Adrenal gland (tissue), 9 donors: ENCODE measurements at regions not wholly inside any gene's neighbourhood (a gene's known extent, or its start where the extent isn't known, plus 50 kb on each side); places are given as distances from the start of the nearest gene placed in this dataset.

Experiments
- DNase-seq, 7 donors: peaks; one replicate each; pipeline ENCODE4 v3.0.0-alpha.2; 2019 to 2020
- H3K27ac ChIP-seq, 5 donors: fragments of 200-600 bp; sonication (generic) in 4 of 5; 1 replicate in 3 of 5; 2 replicates in 2 of 5; pipeline versions ENCODE4 v1.5.1 to v1.8.0; 2016 to 2020; ENCODE audit warnings: mild to moderate bottlenecking in 1 of 5
- H3K27me3 ChIP-seq: fragments of 200-600 bp; 2 replicates; pipeline ENCODE4 v1.8.0; 2021
- H3K36me3 ChIP-seq, 2 donors: fragments of 200-600 bp; replicated peaks in 1 of 2; 1 replicate in 1 of 2; 2 replicates in 1 of 2; pipeline versions ENCODE4 v1.5.1 to v1.8.0; 2018 to 2022
- H3K4me1 ChIP-seq, 2 donors: fragments of 200-600 bp; replicated peaks in 1 of 2; 1 replicate in 1 of 2; 2 replicates in 1 of 2; pipeline versions ENCODE4 v1.5.1 to v1.8.0; 2018 to 2021
- H3K4me3 ChIP-seq, 4 donors: fragments of 200-600 bp; sonication (generic) in 3 of 4; one replicate each; pipeline ENCODE4 v1.5.1; 2016 to 2018
- H3K9me3 ChIP-seq, 3 donors: fragments of 200-600 bp; sonication (generic) in 1 of 3; replicated peaks in 1 of 3; 1 replicate in 2 of 3; 2 replicates in 1 of 3; pipeline versions ENCODE4 v1.5.1 to v1.8.0; 2016 to 2021
- POLR2A ChIP-seq, 2 donors: fragments of 450-650 bp; IDR thresholded peaks; one replicate each; pipeline ENCODE4 v1.6.1; 2017; ENCODE audit warnings: antibody characterized with exemption in 2 of 2, mild to moderate bottlenecking in 2 of 2, moderate library complexity in 1 of 2
- WGBS, 4 donors: extraction: QIAGEN DNeasy Blood & Tissue Kit in 2 of 4; methylation state at CpG; one replicate each; pipeline versions ENCODE4 v1.1.5 to v1.1.7; 2013 to 2017; 5-methylcytosine and 5-hydroxymethylcytosine counted together
- intact Hi-C, 2 donors: fragments of 100-400 bp; cut with DNase I; formaldehyde crosslinking; loops; one replicate each; pipeline versions ENCODE4 v1.14.1 to v1.15.0; 2022 to 2023
- TF ChIP-seq, protein P1 (sequence below), 6 experiments: fragments of 450-650 bp in 4 of 6; fragments of 200-600 bp in 2 of 6; sonication (generic) in 1 of 6; IDR thresholded peaks; 1 replicate in 5 of 6; 2 replicates in 1 of 6; pipeline versions ENCODE4 v1.5.1 to v1.8.0; 2016 to 2021; ENCODE audit warnings: antibody characterized with exemption in 6 of 6, mild to moderate bottlenecking in 2 of 6, moderate library complexity in 1 of 6
- donor health status: healthy with polysubstance abuse.
- donor health status: Bipolar disorder and iron deficiency.
- donor health status: DM: yes; HTN: yes; CAD: no.
- donor health status: DM: no; HTN: no; CAD: no.
- donor health status: DM: no; HTN: no; CAD: no.

DNA sequence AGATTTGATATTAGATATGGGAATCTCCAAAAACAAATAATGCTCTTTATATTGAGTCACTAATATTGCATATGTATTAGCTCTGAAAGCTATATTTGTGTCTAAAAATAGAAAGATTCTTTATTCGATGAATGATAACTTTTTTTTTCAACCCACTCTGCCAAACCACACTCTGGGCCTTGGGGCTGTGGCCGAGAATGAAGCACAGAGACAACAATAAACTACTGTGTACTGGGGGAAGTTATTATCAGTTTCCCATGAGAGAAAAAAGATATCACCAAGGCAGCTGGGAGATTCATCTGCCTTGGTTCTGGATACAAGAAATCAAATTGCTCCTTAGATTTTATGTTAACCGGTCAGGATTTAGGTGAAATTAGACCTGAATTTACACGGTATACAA is 762.2 kb downstream of the SUCLG1 start:
- H3K4me3 ChIP-seq, result no peak overlapping the region

DNA sequence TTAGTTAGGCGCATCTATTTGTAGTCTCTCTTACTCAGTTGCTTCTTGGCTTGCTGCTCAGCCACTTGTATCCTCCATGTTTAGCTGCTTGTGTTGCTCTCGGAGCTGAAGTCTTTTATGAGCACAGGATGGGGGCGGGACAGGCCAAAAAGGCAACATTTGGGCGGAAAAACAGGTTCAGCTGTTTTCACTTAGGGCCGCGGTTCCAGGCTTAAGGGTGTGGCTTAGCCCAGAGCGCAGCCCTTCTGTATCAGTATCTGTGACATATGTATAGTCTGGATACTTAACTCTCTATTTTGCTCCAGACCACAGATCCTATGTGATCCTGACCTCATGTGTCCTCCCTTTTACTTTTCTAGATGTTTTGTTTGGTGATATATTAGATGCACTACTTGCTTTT is 763.5 kb downstream of the SUCLG1 start:
- no peak for DNase-seq
- WGBS, 4 donors, result 84 to 90% (median 86%) methylated on average over 7 of the region's 7 CpGs
- H3K9me3 ChIP-seq, result no peaks in the 10 kb centered on the region
- no peak overlapping the region for H3K4me3 ChIP-seq
- no peaks in the 10 kb centered on the region for H3K36me3 ChIP-seq
- H3K4me1 ChIP-seq, result no peaks in the 10 kb centered on the region
- intact Hi-C loops, result no loop called here
- H3K27ac ChIP-seq, result no peak overlapping the region
- no peak for TF ChIP-seq POLR2A (IDR thresholded peaks at IDR 0.05)
- TF ChIP-seq, protein P1, sequence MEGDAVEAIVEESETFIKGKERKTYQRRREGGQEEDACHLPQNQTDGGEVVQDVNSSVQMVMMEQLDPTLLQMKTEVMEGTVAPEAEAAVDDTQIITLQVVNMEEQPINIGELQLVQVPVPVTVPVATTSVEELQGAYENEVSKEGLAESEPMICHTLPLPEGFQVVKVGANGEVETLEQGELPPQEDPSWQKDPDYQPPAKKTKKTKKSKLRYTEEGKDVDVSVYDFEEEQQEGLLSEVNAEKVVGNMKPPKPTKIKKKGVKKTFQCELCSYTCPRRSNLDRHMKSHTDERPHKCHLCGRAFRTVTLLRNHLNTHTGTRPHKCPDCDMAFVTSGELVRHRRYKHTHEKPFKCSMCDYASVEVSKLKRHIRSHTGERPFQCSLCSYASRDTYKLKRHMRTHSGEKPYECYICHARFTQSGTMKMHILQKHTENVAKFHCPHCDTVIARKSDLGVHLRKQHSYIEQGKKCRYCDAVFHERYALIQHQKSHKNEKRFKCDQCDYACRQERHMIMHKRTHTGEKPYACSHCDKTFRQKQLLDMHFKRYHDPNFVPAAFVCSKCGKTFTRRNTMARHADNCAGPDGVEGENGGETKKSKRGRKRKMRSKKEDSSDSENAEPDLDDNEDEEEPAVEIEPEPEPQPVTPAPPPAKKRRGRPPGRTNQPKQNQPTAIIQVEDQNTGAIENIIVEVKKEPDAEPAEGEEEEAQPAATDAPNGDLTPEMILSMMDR (IDR thresholded peaks at IDR 0.05), result no peak
- no peaks in the 10 kb centered on the region for H3K27me3 ChIP-seq

More for the DNA sequence above, 762.2 kb downstream of the SUCLG1 start:
- no peak overlapping the region for H3K27ac ChIP-seq
- DNase-seq, result no peak
- no peaks in the 10 kb centered on the region for H3K36me3 ChIP-seq
- TF ChIP-seq, protein P1 (IDR thresholded peaks at IDR 0.05), result no peak
- no peak for TF ChIP-seq POLR2A (IDR thresholded peaks at IDR 0.05)
- H3K27me3 ChIP-seq, result no peaks in the 10 kb centered on the region
- H3K4me1 ChIP-seq, result no peaks in the 10 kb centered on the region
- intact Hi-C loops, result no loop called here
- no peaks in the 10 kb centered on the region for H3K9me3 ChIP-seq
- 47 to 62% (median 53%) methylated on average over 4 of the region's 4 CpGs for WGBS, 4 donors

DNA sequence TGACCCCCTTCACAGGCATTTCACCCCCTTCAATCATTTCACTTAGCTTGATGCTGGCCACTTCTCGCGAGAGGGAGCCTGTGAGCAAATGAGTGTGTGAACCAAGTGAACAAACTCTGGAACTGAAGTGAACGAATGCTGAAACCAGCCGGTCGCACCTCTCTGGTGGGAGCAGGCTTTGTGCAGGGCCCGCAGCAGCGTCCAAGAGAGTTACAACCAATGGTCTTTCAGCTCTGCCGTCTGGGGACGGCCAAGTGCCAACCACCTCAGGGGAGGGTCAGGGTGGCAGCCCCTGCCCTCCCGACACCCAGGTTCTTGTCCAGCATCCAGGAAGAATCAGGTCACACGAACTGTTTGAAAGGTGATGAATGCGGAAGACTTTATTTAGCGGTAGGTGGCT is 764.0 kb downstream of the SUCLG1 start:
- H3K27ac ChIP-seq, result no peak overlapping the region
- intact Hi-C loops, result no loop called here
- no peaks in the 10 kb centered on the region for H3K27me3 ChIP-seq
- 81 to 91% (median 85%) methylated on average over 9 to 13 of the region's 13 CpGs for WGBS, 4 donors
- TF ChIP-seq POLR2A (IDR thresholded peaks at IDR 0.05), result no peak
- TF ChIP-seq, protein P1 (IDR thresholded peaks at IDR 0.05), result no peak
- DNase-seq, result no peak
- no peaks in the 10 kb centered on the region for H3K9me3 ChIP-seq
- no peaks in the 10 kb centered on the region for H3K36me3 ChIP-seq
- no peaks in the 10 kb centered on the region for H3K4me1 ChIP-seq
- no peak overlapping the region for H3K4me3 ChIP-seq

DNA sequence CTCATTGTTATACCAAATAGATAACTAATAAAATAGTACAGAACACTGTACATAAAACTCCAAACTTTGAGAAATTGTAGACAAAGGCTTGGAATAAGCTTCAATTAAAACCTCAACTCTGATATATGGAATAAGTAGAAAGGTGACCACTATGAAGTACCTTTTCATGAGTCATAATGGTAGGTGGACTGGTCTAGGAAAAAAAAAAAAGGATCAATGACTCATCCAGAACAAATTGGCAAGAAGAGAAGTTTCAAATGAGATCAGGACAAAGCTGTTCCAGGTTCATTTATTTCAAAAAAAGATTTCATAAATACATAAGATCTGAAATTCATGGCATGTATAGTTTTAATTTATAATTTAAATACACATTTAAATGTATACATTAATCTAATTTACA is 769.7 kb downstream of the SUCLG1 start:
- Histone ChIP-seq H3K4me1 (no peaks in the 10 kb centered on the region), H3K27me3 (no peaks in the 10 kb centered on the region), H3K4me3 (no peak overlapping the region), H3K9me3 (no peaks in the 10 kb centered on the region), H3K27ac (no peak overlapping the region), H3K36me3 (no peaks in the 10 kb centered on the region)
- no peak for DNase-seq
- intact Hi-C loops, result no loop called here
- TF ChIP-seq, protein P1 (IDR thresholded peaks at IDR 0.05), result no peak
- no peak for TF ChIP-seq POLR2A (IDR thresholded peaks at IDR 0.05)
